ENCODE measurements at regions not wholly inside any gene's neighbourhood (a gene's known extent, or its start where the extent isn't known, plus 50 kb on each side); places are given as distances from the start of the nearest gene placed in this dataset.

DNA sequence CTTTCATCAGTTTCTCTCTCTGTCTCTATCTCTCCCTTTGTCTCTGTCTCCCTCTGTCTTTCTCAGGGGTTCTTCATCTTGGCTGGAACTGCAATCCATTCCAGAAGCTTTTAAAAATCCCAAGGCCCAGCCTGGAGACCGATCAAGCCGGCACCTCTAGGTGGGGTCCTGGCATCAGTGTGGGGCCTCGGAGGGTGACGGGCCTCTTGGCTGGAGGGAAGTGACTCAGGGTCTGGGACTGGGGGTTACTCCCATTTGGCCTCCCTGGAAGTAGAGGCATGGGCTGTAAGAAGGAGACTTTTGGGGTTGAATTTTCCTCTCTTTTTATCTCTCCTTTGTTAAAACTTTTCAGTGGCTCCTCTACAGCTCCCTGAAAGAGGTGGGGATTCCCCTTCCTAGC, 52.8 kb upstream of the OTOF start:
- FAIRE-seq (no peak), DNase-seq (ENCODE audit: low read depth) (peak; percentile 63)
- no peaks in the 10 kb centered on the region for H3K36me3 Mint-ChIP-seq (ENCODE audit: low read depth, unreplicated experiment)
- peak overlapping the region; percentile 93 for H3K27ac Mint-ChIP-seq (ENCODE audit: unreplicated experiment)
- Histone ChIP-seq H4K20me1 (ENCODE audit: insufficient read depth, low read length) (no peaks in the 10 kb centered on the region), H3K9ac (ENCODE audit: low read length) (peak overlapping the region; percentile 66), H3K4me2 (ENCODE audit: low read length) (peak overlapping the region; percentile 79), H3K27me3 (ENCODE audit: insufficient read depth, low read length) (no peaks in the 10 kb centered on the region), H3K4me1 (ENCODE audit: insufficient read depth, low read length) (peaks cover 15% of the 10 kb centered on the region), H3K36me3 (ENCODE audit: insufficient read depth, low read length) (no peaks in the 10 kb centered on the region), H2AFZ (ENCODE audit: low read depth, low read length) (peak overlapping the region; percentile 61), H3K9me3 (ENCODE audit: insufficient read depth, low read depth, low read length) (no peaks in the 10 kb centered on the region), H3K79me2 (ENCODE audit: insufficient read depth, low read length) (no peaks in the 10 kb centered on the region), H3K27ac (ENCODE audit: low read depth, low read length) (peak overlapping the region; percentile 50), H3K4me3 (ENCODE audit: insufficient read depth, low read depth, low read length) (no peak overlapping the region)
- TF ChIP-seq EZH2 (IDR thresholded peaks at IDR 0.05; ENCODE audit: insufficient read depth, low read length) (no peak), CTCF (IDR thresholded peaks at IDR 0.05; ENCODE audit: insufficient read depth, low read depth, low read length) (no peak)
- peak overlapping the region; percentile 10 for H3K4me3 Mint-ChIP-seq (ENCODE audit: unreplicated experiment)
- H3K4me1 Mint-ChIP-seq (ENCODE audit: low read depth, unreplicated experiment) = peaks cover 15% of the 10 kb centered on the region
- peaks cover 25% of the 10 kb centered on the region for H3K27me3 Mint-ChIP-seq (ENCODE audit: low read depth, unreplicated experiment)
- no peaks in the 10 kb centered on the region for H3K9me3 Mint-ChIP-seq (ENCODE audit: unreplicated experiment)

- H2AFZ ChIP-seq (ENCODE audit: low read depth, low read length) = peak overlapping the region; percentile 61
- H3K4me3 ChIP-seq (ENCODE audit: insufficient read depth, low read depth, low read length) = no peak overlapping the region
- peaks cover 15% of the 10 kb centered on the region for H3K4me1 Mint-ChIP-seq (ENCODE audit: low read depth, unreplicated experiment)
- H3K4me2 ChIP-seq (ENCODE audit: low read length) = peak overlapping the region; percentile 79
- DNase-seq (ENCODE audit: low read depth) = no peak
- peaks cover 15% of the 10 kb centered on the region for H3K4me1 ChIP-seq (ENCODE audit: insufficient read depth, low read length)
- H3K36me3 Mint-ChIP-seq (ENCODE audit: low read depth, unreplicated experiment) = no peaks in the 10 kb centered on the region
- H3K27ac ChIP-seq (ENCODE audit: low read depth, low read length) = peak overlapping the region; percentile 50
- peak overlapping the region; percentile 93 for H3K27ac Mint-ChIP-seq (ENCODE audit: unreplicated experiment)
- H3K4me3 Mint-ChIP-seq (ENCODE audit: unreplicated experiment) = no peak overlapping the region
- no peaks in the 10 kb centered on the region for H3K79me2 ChIP-seq (ENCODE audit: insufficient read depth, low read length)
- TF ChIP-seq CTCF (IDR thresholded peaks at IDR 0.05; ENCODE audit: insufficient read depth, low read depth, low read length) (no peak), EZH2 (IDR thresholded peaks at IDR 0.05; ENCODE audit: insufficient read depth, low read length) (no peak)
- no peaks in the 10 kb centered on the region for H3K36me3 ChIP-seq (ENCODE audit: insufficient read depth, low read length)
- no peaks in the 10 kb centered on the region for H4K20me1 ChIP-seq (ENCODE audit: insufficient read depth, low read length)
- H3K27me3 Mint-ChIP-seq (ENCODE audit: low read depth, unreplicated experiment) = peaks cover 25% of the 10 kb centered on the region
- no peak for FAIRE-seq
- H3K9ac ChIP-seq (ENCODE audit: low read length) = peak overlapping the region; percentile 66
- no peaks in the 10 kb centered on the region for H3K27me3 ChIP-seq (ENCODE audit: insufficient read depth, low read length)
- H3K9me3 Mint-ChIP-seq (ENCODE audit: unreplicated experiment) = no peaks in the 10 kb centered on the region
- no peaks in the 10 kb centered on the region for H3K9me3 ChIP-seq (ENCODE audit: insufficient read depth, low read depth, low read length)
Measured at GRCh38 chr2:26530240-26530540, 52.3 kb upstream of the OTOF start.

DNA sequence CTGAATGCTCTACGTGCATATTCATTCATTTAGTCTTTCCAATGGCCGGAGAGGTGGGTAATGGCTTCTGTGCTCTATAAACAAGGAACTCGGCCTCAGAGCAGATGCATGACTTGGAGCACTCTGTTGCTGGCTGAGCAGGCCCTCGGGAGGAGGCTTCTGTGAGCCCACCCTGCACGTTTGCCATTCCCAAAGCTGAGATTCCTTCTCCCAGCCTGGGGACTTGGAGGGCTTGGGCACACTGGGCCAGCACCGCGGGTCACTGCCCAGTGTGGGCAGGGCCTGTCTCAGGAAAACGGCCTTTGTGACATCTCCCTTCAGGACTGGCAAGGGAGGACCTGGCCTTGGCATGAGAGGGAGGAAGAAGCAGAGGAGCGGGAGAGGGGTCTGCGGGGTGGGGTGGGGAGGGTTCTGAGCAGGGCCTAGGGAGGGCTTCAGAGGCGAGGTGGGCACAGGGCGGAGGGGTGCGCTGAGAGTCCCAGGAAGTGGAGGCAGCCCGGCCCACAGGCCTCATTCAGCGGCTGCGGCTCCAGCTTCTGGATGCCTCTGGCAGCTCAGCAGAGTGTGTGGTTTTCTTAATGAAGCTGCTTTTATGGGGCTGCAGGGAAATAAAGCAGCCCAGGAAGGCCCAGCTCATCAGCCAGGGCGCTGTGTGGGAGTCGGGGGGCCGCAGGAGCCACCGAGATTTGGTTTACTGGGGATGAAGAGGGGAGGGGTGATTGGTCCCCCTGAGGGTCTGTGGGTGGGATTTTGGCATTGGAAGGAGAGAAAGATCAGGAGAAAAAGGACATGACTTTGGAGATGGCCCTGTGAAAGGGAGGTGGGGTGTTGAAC, 51.7 kb upstream of the OTOF start:
- H3K9me3 Mint-ChIP-seq (ENCODE audit: unreplicated experiment) = no peaks in the 10 kb centered on the region
- Histone ChIP-seq H3K4me2 (ENCODE audit: low read length) (peak overlapping the region; percentile 79), H3K4me1 (ENCODE audit: insufficient read depth, low read length) (peaks cover 15% of the 10 kb centered on the region)

More for the DNA sequence above, 51.7 kb upstream of the OTOF start:
- Histone ChIP-seq H3K27ac (ENCODE audit: low read depth, low read length) (peak overlapping the region; percentile 50), H3K36me3 (ENCODE audit: insufficient read depth, low read length) (no peaks in the 10 kb centered on the region), H3K9me3 (ENCODE audit: insufficient read depth, low read depth, low read length) (no peaks in the 10 kb centered on the region), H4K20me1 (ENCODE audit: insufficient read depth, low read length) (no peaks in the 10 kb centered on the region), H2AFZ (ENCODE audit: low read depth, low read length) (no peak overlapping the region), H3K9ac (ENCODE audit: low read length) (peak overlapping the region; percentile 66), H3K4me3 (ENCODE audit: insufficient read depth, low read depth, low read length) (no peak overlapping the region), H3K79me2 (ENCODE audit: insufficient read depth, low read length) (no peaks in the 10 kb centered on the region), H3K27me3 (ENCODE audit: insufficient read depth, low read length) (no peaks in the 10 kb centered on the region)
- no peak overlapping the region for H3K4me3 Mint-ChIP-seq (ENCODE audit: unreplicated experiment)
- DNase-seq (ENCODE audit: low read depth) = peak; percentile 13
- no peak for FAIRE-seq
- H3K4me1 Mint-ChIP-seq (ENCODE audit: low read depth, unreplicated experiment) = peaks cover 15% of the 10 kb centered on the region
- TF ChIP-seq CTCF (IDR thresholded peaks at IDR 0.05; ENCODE audit: insufficient read depth, low read depth, low read length) (no peak), EZH2 (IDR thresholded peaks at IDR 0.05; ENCODE audit: insufficient read depth, low read length) (no peak)
- no peaks in the 10 kb centered on the region for H3K36me3 Mint-ChIP-seq (ENCODE audit: low read depth, unreplicated experiment)
- peaks cover 28% of the 10 kb centered on the region for H3K27me3 Mint-ChIP-seq (ENCODE audit: low read depth, unreplicated experiment)
- peak overlapping the region; percentile 93 for H3K27ac Mint-ChIP-seq (ENCODE audit: unreplicated experiment)

Data from astrocyte (in vitro differentiated cells and primary cell).